GM12878 (cell line): ENCODE measurements at regions not wholly inside any gene's neighbourhood (a gene's known extent, or its start where the extent isn't known, plus 50 kb on each side); places are given as distances from the start of the nearest gene placed in this dataset.

Source experiments
- ATF2 ChIP-seq: IDR thresholded peaks from 2 replicates; pipeline ENCODE4 v1.6.1; 2012; ENCODE audit warnings: low read length, inconsistent platforms
- BRCA1 ChIP-seq: IDR thresholded peaks from 2 replicates; pipeline ENCODE4 v1.6.1; 2011; ENCODE audit warnings: low read depth, low read length, improper control_type of control experiment
- CREB1 ChIP-seq: IDR thresholded peaks from 2 replicates; pipeline ENCODE4 v1.6.1; 2012; ENCODE audit warnings: low read depth, mild to moderate bottlenecking, inconsistent platforms
- CTCF ChIP-seq, 3 experiments: IDR thresholded peaks in 2 of 3; conservative IDR thresholded peaks in 1 of 3; 2 replicates each; pipeline ENCODE4 v1.5.1; 2011; ENCODE audit warnings: low read depth in 3 of 3, low read length in 3 of 3, mild to moderate bottlenecking in 3 of 3, control low read depth in 2 of 3, moderate library complexity in 2 of 3, inconsistent platforms in 1 of 3, mixed read lengths in 1 of 3; ENCODE audit not compliant: control insufficient read depth in 2 of 3, insufficient read depth in 1 of 3; ENCODE audit errors: extremely low read depth in 1 of 3
- POLR2A ChIP-seq: IDR thresholded peaks from 2 replicates; pipeline ENCODE4 v1.6.1; 2011; ENCODE audit warnings: low read depth, mild to moderate bottlenecking, low read length
- RAD21 ChIP-seq: IDR thresholded peaks from 2 replicates; pipeline ENCODE4 v1.6.1; 2011; ENCODE audit warnings: mild to moderate bottlenecking, low read depth, low read length, moderate library complexity; ENCODE audit not compliant: insufficient read depth
- SUZ12 ChIP-seq: fragments of 200-600 bp; sonication (generic); IDR thresholded peaks from one replicate; pipeline ENCODE4 v1.6.1; 2018; ENCODE audit warnings: antibody characterized with exemption, mild to moderate bottlenecking; ENCODE audit not compliant: unreplicated experiment
- USF1 ChIP-seq: IDR thresholded peaks from 2 replicates; pipeline ENCODE4 v1.6.1; 2011; ENCODE audit warnings: borderline replicate concordance, low read depth, mild to moderate bottlenecking, moderate library complexity, mixed read lengths, low read length; ENCODE audit not compliant: insufficient read depth; ENCODE audit errors: extremely low read length
- YY1 ChIP-seq: IDR thresholded peaks from 2 replicates; pipeline ENCODE4 v1.6.1; 2011; ENCODE audit warnings: low read depth, mild to moderate bottlenecking, low read length
- ZNF207 ChIP-seq: fragments of 450-650 bp; IDR thresholded peaks from 2 replicates; pipeline ENCODE4 v1.6.1; 2014; ENCODE audit warnings: antibody characterized with exemption, mild to moderate bottlenecking, borderline replicate concordance
- ZNF592 ChIP-seq: fragments of 450-650 bp; IDR thresholded peaks from 2 replicates; pipeline ENCODE4 v1.6.1; 2017; ENCODE audit warnings: mild to moderate bottlenecking, moderate library complexity
- TF ChIP-seq, protein P1 (sequence below): IDR thresholded peaks from 2 replicates; pipeline ENCODE4 v1.6.1; 2012; ENCODE audit warnings: mild to moderate bottlenecking, low read depth, low read length
- TF ChIP-seq, protein P2 (sequence below): IDR thresholded peaks from 2 replicates; pipeline ENCODE4 v1.6.1; 2011; ENCODE audit warnings: mild to moderate bottlenecking, low read depth, low read length, moderate library complexity; ENCODE audit not compliant: insufficient replicate concordance
- TF ChIP-seq, protein P3 (sequence below): fragments of 150-350 bp; IDR thresholded peaks from 2 replicates; pipeline ENCODE4 v1.6.1; 2016; ENCODE audit warnings: low read depth, low read length

DNA sequence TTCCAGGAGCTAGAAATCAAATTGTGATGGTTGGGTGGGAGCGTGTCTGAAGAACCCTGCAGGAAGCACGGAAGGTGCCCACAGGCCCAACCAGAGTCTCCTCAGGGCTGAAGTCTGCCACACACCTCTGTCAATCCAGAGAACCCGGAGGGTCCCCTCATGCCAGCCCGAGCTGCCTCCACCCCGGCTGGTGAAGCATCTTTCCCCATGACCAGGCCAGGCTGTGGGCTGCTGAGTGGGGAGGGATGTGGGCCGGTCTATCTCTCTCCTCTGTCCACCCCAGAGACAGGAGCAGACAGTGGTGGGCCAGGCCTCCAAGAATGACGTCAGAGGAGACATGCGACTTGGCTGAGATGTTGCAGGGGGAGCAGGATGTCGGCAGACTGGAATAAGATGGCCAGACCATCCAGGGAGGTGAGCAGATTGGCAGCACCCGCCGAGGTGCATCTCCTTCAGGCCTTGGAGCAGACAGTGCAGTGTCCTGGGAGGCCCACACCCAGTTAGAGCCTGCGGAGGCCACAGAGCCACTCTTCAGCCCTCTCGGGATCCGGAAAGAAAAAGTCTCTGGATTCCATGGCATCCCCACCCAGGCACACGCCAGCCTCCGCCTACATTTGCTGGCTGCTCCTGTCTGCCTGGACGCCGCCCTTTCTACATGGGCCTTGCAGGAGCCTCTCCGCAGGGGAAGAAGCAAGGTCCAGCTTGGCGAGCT is 1524.9 kb downstream of the BRD1 start:
- no peak for TF ChIP-seq BRCA1
- TF ChIP-seq YY1: no peak
- no peak for TF ChIP-seq CTCF (IDR thresholded peaks at IDR 0.05 in 2 of 3, conservative IDR thresholded peaks at IDR 0.05 in 1 of 3; ENCODE audit: control insufficient read depth in 2 of 3, extremely low read depth in 1 of 3, insufficient read depth in 1 of 3, low read depth in 3 of 3, low read length in 3 of 3)
- TF ChIP-seq USF1: no peak
- TF ChIP-seq, protein P1, sequence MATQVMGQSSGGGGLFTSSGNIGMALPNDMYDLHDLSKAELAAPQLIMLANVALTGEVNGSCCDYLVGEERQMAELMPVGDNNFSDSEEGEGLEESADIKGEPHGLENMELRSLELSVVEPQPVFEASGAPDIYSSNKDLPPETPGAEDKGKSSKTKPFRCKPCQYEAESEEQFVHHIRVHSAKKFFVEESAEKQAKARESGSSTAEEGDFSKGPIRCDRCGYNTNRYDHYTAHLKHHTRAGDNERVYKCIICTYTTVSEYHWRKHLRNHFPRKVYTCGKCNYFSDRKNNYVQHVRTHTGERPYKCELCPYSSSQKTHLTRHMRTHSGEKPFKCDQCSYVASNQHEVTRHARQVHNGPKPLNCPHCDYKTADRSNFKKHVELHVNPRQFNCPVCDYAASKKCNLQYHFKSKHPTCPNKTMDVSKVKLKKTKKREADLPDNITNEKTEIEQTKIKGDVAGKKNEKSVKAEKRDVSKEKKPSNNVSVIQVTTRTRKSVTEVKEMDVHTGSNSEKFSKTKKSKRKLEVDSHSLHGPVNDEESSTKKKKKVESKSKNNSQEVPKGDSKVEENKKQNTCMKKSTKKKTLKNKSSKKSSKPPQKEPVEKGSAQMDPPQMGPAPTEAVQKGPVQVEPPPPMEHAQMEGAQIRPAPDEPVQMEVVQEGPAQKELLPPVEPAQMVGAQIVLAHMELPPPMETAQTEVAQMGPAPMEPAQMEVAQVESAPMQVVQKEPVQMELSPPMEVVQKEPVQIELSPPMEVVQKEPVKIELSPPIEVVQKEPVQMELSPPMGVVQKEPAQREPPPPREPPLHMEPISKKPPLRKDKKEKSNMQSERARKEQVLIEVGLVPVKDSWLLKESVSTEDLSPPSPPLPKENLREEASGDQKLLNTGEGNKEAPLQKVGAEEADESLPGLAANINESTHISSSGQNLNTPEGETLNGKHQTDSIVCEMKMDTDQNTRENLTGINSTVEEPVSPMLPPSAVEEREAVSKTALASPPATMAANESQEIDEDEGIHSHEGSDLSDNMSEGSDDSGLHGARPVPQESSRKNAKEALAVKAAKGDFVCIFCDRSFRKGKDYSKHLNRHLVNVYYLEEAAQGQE: no peak
- no peak for TF ChIP-seq POLR2A
- TF ChIP-seq, protein P2, sequence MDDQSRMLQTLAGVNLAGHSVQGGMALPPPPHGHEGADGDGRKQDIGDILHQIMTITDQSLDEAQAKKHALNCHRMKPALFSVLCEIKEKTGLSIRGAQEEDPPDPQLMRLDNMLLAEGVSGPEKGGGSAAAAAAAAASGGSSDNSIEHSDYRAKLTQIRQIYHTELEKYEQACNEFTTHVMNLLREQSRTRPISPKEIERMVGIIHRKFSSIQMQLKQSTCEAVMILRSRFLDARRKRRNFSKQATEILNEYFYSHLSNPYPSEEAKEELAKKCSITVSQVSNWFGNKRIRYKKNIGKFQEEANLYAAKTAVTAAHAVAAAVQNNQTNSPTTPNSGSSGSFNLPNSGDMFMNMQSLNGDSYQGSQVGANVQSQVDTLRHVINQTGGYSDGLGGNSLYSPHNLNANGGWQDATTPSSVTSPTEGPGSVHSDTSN: no peak
- no peak for TF ChIP-seq ATF2
- TF ChIP-seq ZNF592: no peak
- no peak for TF ChIP-seq RAD21
- TF ChIP-seq SUZ12: no peak
- no peak for TF ChIP-seq CREB1
- no peak for TF ChIP-seq ZNF207
- TF ChIP-seq, protein P3, sequence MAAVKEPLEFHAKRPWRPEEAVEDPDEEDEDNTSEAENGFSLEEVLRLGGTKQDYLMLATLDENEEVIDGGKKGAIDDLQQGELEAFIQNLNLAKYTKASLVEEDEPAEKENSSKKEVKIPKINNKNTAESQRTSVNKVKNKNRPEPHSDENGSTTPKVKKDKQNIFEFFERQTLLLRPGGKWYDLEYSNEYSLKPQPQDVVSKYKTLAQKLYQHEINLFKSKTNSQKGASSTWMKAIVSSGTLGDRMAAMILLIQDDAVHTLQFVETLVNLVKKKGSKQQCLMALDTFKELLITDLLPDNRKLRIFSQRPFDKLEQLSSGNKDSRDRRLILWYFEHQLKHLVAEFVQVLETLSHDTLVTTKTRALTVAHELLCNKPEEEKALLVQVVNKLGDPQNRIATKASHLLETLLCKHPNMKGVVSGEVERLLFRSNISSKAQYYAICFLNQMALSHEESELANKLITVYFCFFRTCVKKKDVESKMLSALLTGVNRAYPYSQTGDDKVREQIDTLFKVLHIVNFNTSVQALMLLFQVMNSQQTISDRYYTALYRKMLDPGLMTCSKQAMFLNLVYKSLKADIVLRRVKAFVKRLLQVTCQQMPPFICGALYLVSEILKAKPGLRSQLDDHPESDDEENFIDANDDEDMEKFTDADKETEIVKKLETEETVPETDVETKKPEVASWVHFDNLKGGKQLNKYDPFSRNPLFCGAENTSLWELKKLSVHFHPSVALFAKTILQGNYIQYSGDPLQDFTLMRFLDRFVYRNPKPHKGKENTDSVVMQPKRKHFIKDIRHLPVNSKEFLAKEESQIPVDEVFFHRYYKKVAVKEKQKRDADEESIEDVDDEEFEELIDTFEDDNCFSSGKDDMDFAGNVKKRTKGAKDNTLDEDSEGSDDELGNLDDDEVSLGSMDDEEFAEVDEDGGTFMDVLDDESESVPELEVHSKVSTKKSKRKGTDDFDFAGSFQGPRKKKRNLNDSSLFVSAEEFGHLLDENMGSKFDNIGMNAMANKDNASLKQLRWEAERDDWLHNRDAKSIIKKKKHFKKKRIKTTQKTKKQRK: no peak
